Mesendoderm (in vitro differentiated cells): ENCODE measurements at regions not wholly inside any gene's neighbourhood (a gene's known extent, or its start where the extent isn't known, plus 50 kb on each side); places are given as distances from the start of the nearest gene placed in this dataset.

Source experiments
- DNase-seq: peaks from one replicate; pipeline ENCODE4 v3.0.0; 2013
- H2AK5ac ChIP-seq: 2 replicates; pipeline ENCODE4 v1.6.1; 2013; ENCODE audit warnings: low read length, inconsistent platforms
- H2BK120ac ChIP-seq: 2 replicates; pipeline ENCODE4 v1.6.1; 2013; ENCODE audit warnings: low read depth, mild to moderate bottlenecking, low read length, moderate library complexity, mixed read lengths
- H2BK15ac ChIP-seq: replicated peaks from 2 replicates; pipeline ENCODE4 v1.6.1; 2013; ENCODE audit warnings: low read depth, mild to moderate bottlenecking, moderate library complexity
- H2BK5ac ChIP-seq: 2 replicates; pipeline ENCODE4 v1.6.1; 2013; ENCODE audit warnings: low read length, inconsistent platforms
- H3K18ac ChIP-seq: 2 replicates; pipeline ENCODE4 v1.6.1; 2013; ENCODE audit warnings: mild to moderate bottlenecking, low read length, mixed read lengths
- H3K23ac ChIP-seq: one replicate; pipeline ENCODE4 v1.6.1; 2013; ENCODE audit warnings: low read length
- H3K27ac ChIP-seq: 2 replicates; pipeline ENCODE4 v1.5.1; 2013; ENCODE audit warnings: low read depth, mild to moderate bottlenecking, inconsistent platforms, low read length, moderate library complexity
- H3K27me3 ChIP-seq: 2 replicates; pipeline ENCODE4 v1.6.1; 2013; ENCODE audit warnings: low read length, control low read depth, mild to moderate bottlenecking, inconsistent platforms; ENCODE audit not compliant: insufficient read depth, poor library complexity
- H3K36me3 ChIP-seq: 2 replicates; pipeline ENCODE4 v1.6.1; 2013; ENCODE audit warnings: low read length, inconsistent platforms; ENCODE audit not compliant: control insufficient read depth, insufficient read depth
- H3K4ac ChIP-seq: one replicate; pipeline ENCODE4 v1.6.1; 2013; ENCODE audit warnings: low read depth, mild to moderate bottlenecking, low read length, moderate library complexity
- H3K4me1 ChIP-seq: 2 replicates; pipeline ENCODE4 v1.6.1; 2013; ENCODE audit warnings: low read depth, low read length, inconsistent platforms; ENCODE audit not compliant: control insufficient read depth
- H3K4me2 ChIP-seq: 2 replicates; pipeline ENCODE4 v1.6.1; 2013; ENCODE audit warnings: low read length
- H3K4me3 ChIP-seq: 2 replicates; pipeline ENCODE4 v1.5.1; 2013; ENCODE audit warnings: mild to moderate bottlenecking, low read length
- H3K56ac ChIP-seq: one replicate; pipeline ENCODE4 v1.6.1; 2013; ENCODE audit warnings: low read length
- H3K79me1 ChIP-seq: 2 replicates; pipeline ENCODE4 v1.6.1; 2013; ENCODE audit warnings: low read length, inconsistent platforms
- H3K79me2 ChIP-seq: 2 replicates; pipeline ENCODE4 v1.6.1; 2013; ENCODE audit warnings: mild to moderate bottlenecking, low read length; ENCODE audit not compliant: control insufficient read depth, insufficient read depth
- H3K9ac ChIP-seq: 2 replicates; pipeline ENCODE4 v1.6.1; 2013; ENCODE audit warnings: low read length, inconsistent platforms
- H4K5ac ChIP-seq: one replicate; pipeline ENCODE4 v1.6.1; 2013; ENCODE audit warnings: low read length
- H4K8ac ChIP-seq: one replicate; pipeline ENCODE4 v1.6.1; 2013; ENCODE audit warnings: low read depth, mild to moderate bottlenecking, control low read depth, low read length, moderate library complexity
- WGBS: extraction: QIAGEN DNeasy Blood & Tissue Kit; methylation state at CpG from one replicate; pipeline ENCODE4 v1.1.7; 2013; ENCODE audit warnings: low lambda C conversion rate, missing lambda C conversion rate; ENCODE audit not compliant: insufficient coverage; ENCODE audit errors: extremely low coverage; 5-methylcytosine and 5-hydroxymethylcytosine counted together

DNA sequence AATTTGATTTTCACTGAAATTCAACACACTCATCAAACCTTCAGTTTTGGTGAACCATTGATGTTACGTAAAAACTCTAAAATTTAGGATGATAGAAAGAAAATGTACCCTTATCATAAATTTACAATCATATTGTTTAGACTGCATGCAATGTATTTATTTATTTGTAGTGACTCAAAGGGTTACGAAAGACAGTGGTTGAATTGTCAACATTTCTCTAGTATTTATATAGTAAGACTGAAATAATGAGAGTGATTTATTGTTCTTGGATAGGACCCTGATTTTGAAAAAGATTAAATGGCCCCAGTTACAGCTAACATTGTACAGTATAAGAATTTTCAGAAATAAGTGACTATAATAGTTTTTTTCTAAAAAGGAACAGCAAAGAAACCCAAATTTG lies 591.5 kb downstream of the RFPL4B start:
- H3K4me2 ChIP-seq = no peak overlapping the region
- H3K36me3 ChIP-seq = no peaks in the 10 kb centered on the region
- no peak overlapping the region for H3K27ac ChIP-seq
- H2AK5ac ChIP-seq = no peak overlapping the region
- no peak overlapping the region for H3K18ac ChIP-seq
- no peaks in the 10 kb centered on the region for H3K79me2 ChIP-seq
- no peak overlapping the region for H3K56ac ChIP-seq
- no peak overlapping the region for H4K5ac ChIP-seq
- no peak for DNase-seq
- no peak overlapping the region for H3K4ac ChIP-seq
- no peak overlapping the region for H3K23ac ChIP-seq
- no peaks in the 10 kb centered on the region for H3K4me1 ChIP-seq
- H2BK120ac ChIP-seq = no peak overlapping the region
- no peaks in the 10 kb centered on the region for H3K27me3 ChIP-seq
- no peak overlapping the region for H2BK15ac ChIP-seq
- no CpG with 5 or more reads among the region's 2 CpGs for WGBS
- no peak overlapping the region for H4K8ac ChIP-seq
- H3K9ac ChIP-seq = no peak overlapping the region
- H3K4me3 ChIP-seq = no peak overlapping the region
- H3K79me1 ChIP-seq = no peaks in the 10 kb centered on the region
- no peak overlapping the region for H2BK5ac ChIP-seq

GRCh38 chr6:112939563-112939962 lies 592.4 kb downstream of the RFPL4B start:
- Histone ChIP-seq H2BK5ac (no peak overlapping the region), H3K18ac (no peak overlapping the region), H3K9ac (no peak overlapping the region), H2BK120ac (no peak overlapping the region), H2AK5ac (no peak overlapping the region), H3K23ac (no peak overlapping the region), H3K27me3 (no peaks in the 10 kb centered on the region), H3K36me3 (no peaks in the 10 kb centered on the region), H4K8ac (no peak overlapping the region), H3K4ac (no peak overlapping the region), H3K79me1 (no peaks in the 10 kb centered on the region), H3K79me2 (no peaks in the 10 kb centered on the region), H3K4me2 (no peak overlapping the region), H3K4me3 (no peak overlapping the region), H3K4me1 (no peaks in the 10 kb centered on the region), H2BK15ac (no peak overlapping the region), H3K56ac (no peak overlapping the region), H4K5ac (no peak overlapping the region), H3K27ac (no peak overlapping the region)
- DNase-seq = no peak
- no CpG with 5 or more reads among the region's 1 CpG for WGBS

GRCh38 chr6:112941613-112942012 lies 594.5 kb downstream of the RFPL4B start:
- Histone ChIP-seq H3K18ac (no peak overlapping the region), H2BK15ac (no peak overlapping the region), H3K9ac (no peak overlapping the region), H3K4me2 (no peak overlapping the region), H3K23ac (no peak overlapping the region), H2BK5ac (no peak overlapping the region), H3K79me2 (no peaks in the 10 kb centered on the region), H3K79me1 (no peaks in the 10 kb centered on the region), H3K56ac (no peak overlapping the region), H3K4ac (no peak overlapping the region), H3K27me3 (no peaks in the 10 kb centered on the region), H2BK120ac (no peak overlapping the region), H4K5ac (no peak overlapping the region), H2AK5ac (no peak overlapping the region), H3K4me3 (no peak overlapping the region), H3K36me3 (no peaks in the 10 kb centered on the region), H4K8ac (no peak overlapping the region), H3K4me1 (no peaks in the 10 kb centered on the region), H3K27ac (no peak overlapping the region)
- no peak for DNase-seq

- Histone ChIP-seq H3K9ac (no peak overlapping the region), H3K4me1 (no peaks in the 10 kb centered on the region), H3K79me2 (no peaks in the 10 kb centered on the region), H3K4me3 (no peak overlapping the region), H4K8ac (no peak overlapping the region), H3K27ac (no peak overlapping the region), H2AK5ac (no peak overlapping the region), H2BK120ac (no peak overlapping the region), H3K23ac (no peak overlapping the region), H3K36me3 (no peaks in the 10 kb centered on the region), H3K27me3 (no peaks in the 10 kb centered on the region), H2BK5ac (no peak overlapping the region), H3K56ac (no peak overlapping the region), H3K79me1 (no peaks in the 10 kb centered on the region), H4K5ac (no peak overlapping the region), H3K18ac (no peak overlapping the region), H2BK15ac (no peak overlapping the region), H3K4me2 (no peak overlapping the region), H3K4ac (no peak overlapping the region)
- no peak for DNase-seq
- WGBS = no CpG with 5 or more reads among the region's 3 CpGs
These were observed 598.9 kb downstream of the RFPL4B start for GRCh38 chr6:112946051-112946450.

DNA sequence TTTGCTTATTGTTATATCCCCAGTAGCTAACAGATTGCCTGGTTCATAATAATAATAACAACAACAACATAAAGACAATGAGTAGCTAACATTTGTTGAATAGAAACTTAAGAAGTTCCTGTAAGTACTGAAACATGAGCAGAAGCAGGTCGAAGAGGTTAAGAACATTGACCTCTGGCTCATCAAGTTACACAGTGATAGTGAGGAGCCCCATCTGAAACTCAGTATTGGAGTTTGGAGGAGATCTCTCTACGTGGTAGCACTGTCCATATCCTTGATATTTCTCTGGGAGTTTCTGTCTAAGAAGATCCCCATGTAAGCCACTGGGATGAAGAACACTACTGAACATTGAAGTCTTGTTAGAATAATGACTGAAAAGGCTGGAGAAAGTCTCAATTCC lies 600.4 kb downstream of the RFPL4B start:
- Histone ChIP-seq H2BK5ac (no peak overlapping the region), H3K79me2 (no peaks in the 10 kb centered on the region), H3K79me1 (no peaks in the 10 kb centered on the region), H3K9ac (no peak overlapping the region), H2BK15ac (no peak overlapping the region), H3K27ac (no peak overlapping the region), H3K23ac (no peak overlapping the region), H3K4me2 (no peak overlapping the region), H4K8ac (no peak overlapping the region), H3K4ac (no peak overlapping the region), H3K27me3 (no peaks in the 10 kb centered on the region), H2AK5ac (no peak overlapping the region), H3K36me3 (no peaks in the 10 kb centered on the region), H2BK120ac (no peak overlapping the region), H4K5ac (no peak overlapping the region), H3K18ac (no peak overlapping the region), H3K4me1 (no peaks in the 10 kb centered on the region), H3K4me3 (no peak overlapping the region), H3K56ac (no peak overlapping the region)
- no CpG with 5 or more reads among the region's 2 CpGs for WGBS
- DNase-seq = no peak

- no peak overlapping the region for H4K5ac ChIP-seq
- H3K27ac ChIP-seq = no peak overlapping the region
- no peak overlapping the region for H4K8ac ChIP-seq
- H3K27me3 ChIP-seq = no peaks in the 10 kb centered on the region
- no peak overlapping the region for H2BK120ac ChIP-seq
- no CpG with 5 or more reads among the region's 1 CpG for WGBS
- H3K18ac ChIP-seq = no peak overlapping the region
- H2BK15ac ChIP-seq = no peak overlapping the region
- DNase-seq = no peak
- H3K56ac ChIP-seq = no peak overlapping the region
- H3K4me3 ChIP-seq = no peak overlapping the region
- H3K4ac ChIP-seq = no peak overlapping the region
- H3K79me1 ChIP-seq = no peaks in the 10 kb centered on the region
- no peak overlapping the region for H2BK5ac ChIP-seq
- H3K23ac ChIP-seq = no peak overlapping the region
- H3K4me1 ChIP-seq = no peaks in the 10 kb centered on the region
- H3K79me2 ChIP-seq = no peaks in the 10 kb centered on the region
- no peak overlapping the region for H3K9ac ChIP-seq
- no peak overlapping the region for H2AK5ac ChIP-seq
- H3K4me2 ChIP-seq = no peak overlapping the region
- H3K36me3 ChIP-seq = no peaks in the 10 kb centered on the region
These were observed 604.7 kb downstream of the RFPL4B start for GRCh38 chr6:112951829-112952228.
